Lung (tissue), 11 donors: ENCODE measurements at regions not wholly inside any gene's neighbourhood (a gene's known extent, or its start where the extent isn't known, plus 50 kb on each side); places are given as distances from the start of the nearest gene placed in this dataset.

ENCODE experiments used
- ATAC-seq: fragments of 200-7000 bp; cut with Tn5 transposase; one replicate; pipeline ENCODE4 v1.9.1; 2020; ENCODE audit warnings: moderate number of reproducible peaks; ENCODE audit not compliant: insufficient read depth, low FRiP score
- DNase-seq, 3 donors: peaks; one replicate each; pipeline ENCODE4 v3.0.0-alpha.2; 2013 to 2017
- H3K27ac ChIP-seq, 2 donors: one replicate each; pipeline ENCODE4 v1.5.1; 2013; ENCODE audit warnings: mild to moderate bottlenecking in 2 of 2, moderate library complexity in 2 of 2, control low read depth in 1 of 2, inconsistent platforms in 1 of 2, low read depth in 1 of 2, low read length in 1 of 2
- H3K27me3 ChIP-seq, 3 donors: one replicate each; pipeline ENCODE4 v1.5.1; 2013; ENCODE audit warnings: low read length in 2 of 3; ENCODE audit not compliant: control insufficient read depth in 3 of 3, insufficient read depth in 3 of 3
- H3K36me3 ChIP-seq, 4 donors: one replicate each; pipeline ENCODE4 v1.5.1; 2013; ENCODE audit warnings: low read length in 4 of 4, mild to moderate bottlenecking in 1 of 4, moderate library complexity in 1 of 4; ENCODE audit not compliant: control insufficient read depth in 4 of 4, insufficient read depth in 4 of 4
- H3K4me1 ChIP-seq, 5 donors: one replicate each; pipeline ENCODE4 v1.5.1; 2013; ENCODE audit warnings: low read length in 5 of 5, mild to moderate bottlenecking in 2 of 5, moderate library complexity in 1 of 5; ENCODE audit not compliant: control insufficient read depth in 5 of 5, insufficient read depth in 5 of 5
- H3K4me3 ChIP-seq: one replicate; pipeline ENCODE4 v1.5.1; 2013; ENCODE audit warnings: mild to moderate bottlenecking, control low read depth, moderate library complexity
- H3K9ac ChIP-seq, 2 donors: one replicate each; pipeline ENCODE4 v1.5.1; 2013; ENCODE audit warnings: low read length in 2 of 2, control low read depth in 1 of 2; ENCODE audit not compliant: insufficient read depth in 1 of 2
- H3K9me3 ChIP-seq, 4 donors: one replicate each; pipeline ENCODE4 v1.5.1; 2013; ENCODE audit warnings: low read length in 3 of 4, mild to moderate bottlenecking in 1 of 4, moderate library complexity in 1 of 4; ENCODE audit not compliant: control insufficient read depth in 4 of 4, insufficient read depth in 3 of 4
- WGBS, 2 donors: extraction: QIAGEN DNeasy Blood & Tissue Kit; methylation state at CpG; one replicate each; pipeline ENCODE4 v1.1.7; 2013; 5-methylcytosine and 5-hydroxymethylcytosine counted together
- TF ChIP-seq, protein P1 (sequence below): IDR thresholded peaks from 2 replicates; pipeline ENCODE4 v1.5.1; 2012; ENCODE audit warnings: mild to moderate bottlenecking; ENCODE audit errors: control extremely low read depth, extremely low read depth
- donor health status: control.
- donor health status: control.
- donor health status: Bipolar disorder and iron deficiency.
- donor health status: healthy.
- donor health status: DM: yes; HTN: yes; CAD: no.

- no peak overlapping the region for H3K4me3 ChIP-seq
- DNase-seq (peak in 1 of 3 donors; percentile 23), ATAC-seq (no peak)
- H3K4me1 ChIP-seq: peaks cover 0 to 8% (median 1%) of the 10 kb centered on the region in 5 donors
- TF ChIP-seq, protein P1, sequence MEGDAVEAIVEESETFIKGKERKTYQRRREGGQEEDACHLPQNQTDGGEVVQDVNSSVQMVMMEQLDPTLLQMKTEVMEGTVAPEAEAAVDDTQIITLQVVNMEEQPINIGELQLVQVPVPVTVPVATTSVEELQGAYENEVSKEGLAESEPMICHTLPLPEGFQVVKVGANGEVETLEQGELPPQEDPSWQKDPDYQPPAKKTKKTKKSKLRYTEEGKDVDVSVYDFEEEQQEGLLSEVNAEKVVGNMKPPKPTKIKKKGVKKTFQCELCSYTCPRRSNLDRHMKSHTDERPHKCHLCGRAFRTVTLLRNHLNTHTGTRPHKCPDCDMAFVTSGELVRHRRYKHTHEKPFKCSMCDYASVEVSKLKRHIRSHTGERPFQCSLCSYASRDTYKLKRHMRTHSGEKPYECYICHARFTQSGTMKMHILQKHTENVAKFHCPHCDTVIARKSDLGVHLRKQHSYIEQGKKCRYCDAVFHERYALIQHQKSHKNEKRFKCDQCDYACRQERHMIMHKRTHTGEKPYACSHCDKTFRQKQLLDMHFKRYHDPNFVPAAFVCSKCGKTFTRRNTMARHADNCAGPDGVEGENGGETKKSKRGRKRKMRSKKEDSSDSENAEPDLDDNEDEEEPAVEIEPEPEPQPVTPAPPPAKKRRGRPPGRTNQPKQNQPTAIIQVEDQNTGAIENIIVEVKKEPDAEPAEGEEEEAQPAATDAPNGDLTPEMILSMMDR: no peak
- no peaks in the 10 kb centered on the region for H3K27me3 ChIP-seq
- no peak overlapping the region for H3K27ac ChIP-seq
- H3K36me3 ChIP-seq: no peaks in the 10 kb centered on the region
- H3K9me3 ChIP-seq: no peaks in the 10 kb centered on the region
- no peak overlapping the region for H3K9ac ChIP-seq
Measured at GRCh38 chr14:38964630-38965029, 138.4 kb downstream of the SEC23A start.

DNA sequence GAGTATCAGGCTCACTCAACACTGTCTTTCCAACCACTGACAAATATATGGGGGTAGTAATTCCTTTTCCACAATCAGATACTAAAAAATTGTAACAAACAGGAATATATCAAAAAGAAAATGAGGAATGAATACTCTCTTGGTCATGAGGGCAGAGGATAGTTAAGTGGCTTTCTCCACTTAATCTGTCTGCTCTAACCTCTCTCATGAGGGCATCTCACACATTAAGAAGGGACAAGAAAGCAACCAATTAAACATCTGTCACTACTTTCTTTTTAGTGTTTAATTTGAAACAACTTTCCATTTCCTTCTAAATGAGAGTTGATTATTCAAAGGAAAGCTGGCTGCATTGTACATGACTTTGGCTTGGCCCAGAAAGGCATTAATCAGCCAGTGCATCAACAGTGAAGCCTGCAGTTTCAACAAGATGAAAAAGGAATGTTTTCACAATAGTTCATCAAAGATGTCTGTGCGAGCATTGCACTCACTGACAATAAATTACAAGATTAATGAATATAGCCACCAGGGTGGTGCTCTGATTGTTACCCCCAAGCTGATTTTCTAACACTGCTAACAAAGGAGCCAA lies 142.0 kb downstream of the SEC23A start:
- no peak overlapping the region for H3K4me3 ChIP-seq
- no peaks in the 10 kb centered on the region for H3K27me3 ChIP-seq
- no peak for ATAC-seq
- TF ChIP-seq, protein P1: no peak
- H3K27ac ChIP-seq: no peak overlapping the region
- no peaks in the 10 kb centered on the region for H3K9me3 ChIP-seq
- H3K9ac ChIP-seq: no peak overlapping the region
- peak in 1 of 3 donors; percentile 50 for DNase-seq
- H3K4me1 ChIP-seq: peaks cover 0 to 8% (median 1%) of the 10 kb centered on the region in 5 donors
- H3K36me3 ChIP-seq: no peaks in the 10 kb centered on the region
- 63 to 64% methylated on average over 1 of the region's 1 CpG for WGBS, 2 donors

DNA sequence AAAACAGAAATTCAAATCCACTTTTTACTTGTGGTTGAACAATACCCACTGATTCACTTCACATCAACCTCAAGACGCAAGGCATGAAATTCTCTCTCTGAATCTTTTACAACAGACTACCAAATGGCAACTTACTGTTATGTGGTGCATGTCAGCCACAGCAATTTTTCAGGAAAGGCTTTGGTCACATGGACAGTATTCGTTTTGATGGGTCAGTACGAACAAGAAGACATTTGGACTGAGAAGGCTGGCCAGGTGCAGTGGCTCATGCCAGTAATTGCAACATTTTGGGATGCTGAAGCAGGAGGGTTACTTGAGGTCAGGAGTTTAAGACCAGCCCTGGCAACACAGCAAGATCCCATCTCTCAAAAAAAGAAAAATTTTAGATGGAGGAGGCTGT lies 144.0 kb downstream of the SEC23A start:
- no peak for ATAC-seq
- H3K27ac ChIP-seq: no peak overlapping the region
- TF ChIP-seq, protein P1: no peak
- peaks cover 0 to 8% (median 1%) of the 10 kb centered on the region in 5 donors for H3K4me1 ChIP-seq
- 81 to 91% methylated on average over 3 of the region's 3 CpGs for WGBS, 2 donors
- H3K9me3 ChIP-seq: no peaks in the 10 kb centered on the region
- no peaks in the 10 kb centered on the region for H3K36me3 ChIP-seq
- H3K4me3 ChIP-seq: no peak overlapping the region
- no peak overlapping the region for H3K9ac ChIP-seq
- no peaks in the 10 kb centered on the region for H3K27me3 ChIP-seq
- no peak for DNase-seq

DNA sequence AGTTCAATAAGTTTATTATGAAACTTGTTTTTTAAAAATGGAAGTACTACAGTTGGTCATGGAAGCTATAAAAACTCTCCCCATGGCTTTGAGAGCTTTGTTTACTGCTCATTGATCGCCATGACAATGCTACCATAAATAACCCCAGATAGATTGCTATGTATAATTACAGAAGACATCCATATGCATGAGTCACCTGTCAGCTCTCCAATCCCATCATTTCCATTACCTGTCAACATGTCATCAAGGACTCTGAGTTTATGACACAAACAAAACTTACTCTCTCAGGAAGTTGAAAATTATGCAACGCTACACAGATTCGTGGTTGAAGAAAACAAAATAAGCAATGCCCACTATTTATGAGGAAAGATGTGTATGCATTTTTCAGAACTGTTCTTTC lies 144.4 kb downstream of the SEC23A start:
- Histone ChIP-seq H3K36me3 (no peaks in the 10 kb centered on the region), H3K27ac (no peak overlapping the region), H3K4me3 (no peak overlapping the region), H3K9me3 (no peaks in the 10 kb centered on the region), H3K4me1 (peaks cover 0 to 8% (median 1%) of the 10 kb centered on the region in 5 donors), H3K27me3 (no peaks in the 10 kb centered on the region), H3K9ac (no peak overlapping the region)
- TF ChIP-seq, protein P1: no peak
- no peak for DNase-seq
- ATAC-seq: no peak
- 68 to 78% methylated on average over 3 of the region's 3 CpGs for WGBS, 2 donors
